ENCODE measurements at regions not wholly inside any gene's neighbourhood (a gene's known extent, or its start where the extent isn't known, plus 50 kb on each side); places are given as distances from the start of the nearest gene placed in this dataset.

- Histone ChIP-seq H3F3A (ENCODE audit: insufficient read depth, low read length) (no peaks in the 10 kb centered on the region), H3K79me2 (ENCODE audit: insufficient read depth, low read length) (no peaks in the 10 kb centered on the region), H2AFZ (ENCODE audit: low read length) (no peak overlapping the region), H3K9me2 (ENCODE audit: low read depth, low read length) (no peaks in the 10 kb centered on the region), H3K9me3 (ENCODE audit: low read length) (no peaks in the 10 kb centered on the region), H3K4me1 (ENCODE audit: insufficient read depth, low read length, severe bottlenecking) (no peaks in the 10 kb centered on the region), H3K27ac (ENCODE audit: low read depth, low read length, poor library complexity, severe bottlenecking) (no peak overlapping the region), H4K20me1 (ENCODE audit: insufficient read depth, low read length) (no peaks in the 10 kb centered on the region), H3K9ac (ENCODE audit: low read length) (no peak overlapping the region), H3K36me3 (ENCODE audit: insufficient read depth, low read length) (no peaks in the 10 kb centered on the region), H3K27me3 (ENCODE audit: insufficient read depth, low read length) (no peaks in the 10 kb centered on the region), H3K4me3 (ENCODE audit: low read depth, low read length, poor library complexity, severe bottlenecking) (no peak overlapping the region), H3K4me2 (ENCODE audit: low read length) (no peak overlapping the region)
- TF ChIP-seq, protein P1, sequence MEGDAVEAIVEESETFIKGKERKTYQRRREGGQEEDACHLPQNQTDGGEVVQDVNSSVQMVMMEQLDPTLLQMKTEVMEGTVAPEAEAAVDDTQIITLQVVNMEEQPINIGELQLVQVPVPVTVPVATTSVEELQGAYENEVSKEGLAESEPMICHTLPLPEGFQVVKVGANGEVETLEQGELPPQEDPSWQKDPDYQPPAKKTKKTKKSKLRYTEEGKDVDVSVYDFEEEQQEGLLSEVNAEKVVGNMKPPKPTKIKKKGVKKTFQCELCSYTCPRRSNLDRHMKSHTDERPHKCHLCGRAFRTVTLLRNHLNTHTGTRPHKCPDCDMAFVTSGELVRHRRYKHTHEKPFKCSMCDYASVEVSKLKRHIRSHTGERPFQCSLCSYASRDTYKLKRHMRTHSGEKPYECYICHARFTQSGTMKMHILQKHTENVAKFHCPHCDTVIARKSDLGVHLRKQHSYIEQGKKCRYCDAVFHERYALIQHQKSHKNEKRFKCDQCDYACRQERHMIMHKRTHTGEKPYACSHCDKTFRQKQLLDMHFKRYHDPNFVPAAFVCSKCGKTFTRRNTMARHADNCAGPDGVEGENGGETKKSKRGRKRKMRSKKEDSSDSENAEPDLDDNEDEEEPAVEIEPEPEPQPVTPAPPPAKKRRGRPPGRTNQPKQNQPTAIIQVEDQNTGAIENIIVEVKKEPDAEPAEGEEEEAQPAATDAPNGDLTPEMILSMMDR (IDR thresholded peaks at IDR 0.05; ENCODE audit: low read length): no peak
- no peak for TF ChIP-seq EZH2 (IDR thresholded peaks at IDR 0.05; ENCODE audit: borderline replicate concordance, low read length)
Observed at GRCh38 chr11:134655189-134655989, 243.3 kb upstream of the B3GAT1 start.

- Histone ChIP-seq H3K36me3 (ENCODE audit: insufficient read depth, low read length) (no peaks in the 10 kb centered on the region), H3K9me2 (ENCODE audit: low read depth, low read length) (no peaks in the 10 kb centered on the region), H3K27ac (ENCODE audit: low read depth, low read length, poor library complexity, severe bottlenecking) (no peak overlapping the region), H4K20me1 (ENCODE audit: insufficient read depth, low read length) (no peaks in the 10 kb centered on the region), H3K9me3 (ENCODE audit: low read length) (no peaks in the 10 kb centered on the region), H3K4me2 (ENCODE audit: low read length) (no peak overlapping the region), H3K4me1 (ENCODE audit: insufficient read depth, low read length, severe bottlenecking) (no peaks in the 10 kb centered on the region), H3K79me2 (ENCODE audit: insufficient read depth, low read length) (no peaks in the 10 kb centered on the region), H2AFZ (ENCODE audit: low read length) (no peak overlapping the region), H3K4me3 (ENCODE audit: low read depth, low read length, poor library complexity, severe bottlenecking) (no peak overlapping the region), H3K9ac (ENCODE audit: low read length) (no peak overlapping the region), H3K27me3 (ENCODE audit: insufficient read depth, low read length) (no peaks in the 10 kb centered on the region), H3F3A (ENCODE audit: insufficient read depth, low read length) (no peaks in the 10 kb centered on the region)
- TF ChIP-seq, protein P1 (IDR thresholded peaks at IDR 0.05; ENCODE audit: low read length): no peak
- no peak for TF ChIP-seq EZH2 (IDR thresholded peaks at IDR 0.05; ENCODE audit: borderline replicate concordance, low read length)
Observed at GRCh38 chr11:134654161-134654915, 242.3 kb upstream of the B3GAT1 start.

DNA sequence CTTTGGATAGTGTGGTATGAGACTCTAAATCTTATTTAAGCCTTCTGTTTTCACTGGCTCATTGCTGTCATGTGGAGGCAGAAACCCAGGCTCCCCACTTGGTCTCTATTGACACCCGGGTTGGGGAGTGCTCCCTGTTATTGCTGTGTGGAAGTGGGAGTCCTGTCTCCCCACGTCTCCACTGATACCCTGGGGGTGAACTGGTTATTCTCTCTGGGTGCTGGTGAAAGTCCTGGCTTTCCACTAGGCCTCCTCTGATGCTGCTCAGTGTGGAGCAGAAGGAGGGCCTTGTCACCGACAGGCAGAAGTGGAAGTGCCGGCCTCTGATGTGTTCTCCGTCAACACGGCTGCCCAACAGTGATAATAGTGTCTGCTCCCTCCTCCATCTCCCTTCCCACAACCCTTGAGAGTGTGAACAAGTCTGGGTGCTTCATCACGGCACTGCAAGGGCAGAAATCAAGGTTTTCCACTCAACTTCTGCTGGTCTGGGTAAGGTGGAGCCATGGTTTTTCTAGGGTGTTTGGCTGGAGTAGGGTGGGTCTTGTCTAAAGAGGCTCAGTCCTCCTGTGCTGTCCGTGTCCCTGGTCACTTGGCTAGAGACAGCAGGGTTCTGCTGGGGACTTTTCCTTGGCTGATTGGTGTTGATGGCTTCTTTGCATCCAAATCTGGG lies 240.7 kb upstream of the B3GAT1 start:
- Histone ChIP-seq H3K9ac (ENCODE audit: low read length) (no peak overlapping the region), H3F3A (ENCODE audit: insufficient read depth, low read length) (no peaks in the 10 kb centered on the region), H3K27ac (ENCODE audit: low read depth, low read length, poor library complexity, severe bottlenecking) (no peak overlapping the region), H3K9me3 (ENCODE audit: low read length) (no peaks in the 10 kb centered on the region), H3K9me2 (ENCODE audit: low read depth, low read length) (no peaks in the 10 kb centered on the region), H3K79me2 (ENCODE audit: insufficient read depth, low read length) (no peaks in the 10 kb centered on the region), H3K27me3 (ENCODE audit: insufficient read depth, low read length) (no peaks in the 10 kb centered on the region), H3K4me1 (ENCODE audit: insufficient read depth, low read length, severe bottlenecking) (no peaks in the 10 kb centered on the region), H2AFZ (ENCODE audit: low read length) (no peak overlapping the region), H3K36me3 (ENCODE audit: insufficient read depth, low read length) (no peaks in the 10 kb centered on the region), H3K4me2 (ENCODE audit: low read length) (no peak overlapping the region), H3K4me3 (ENCODE audit: low read depth, low read length, poor library complexity, severe bottlenecking) (no peak overlapping the region), H4K20me1 (ENCODE audit: insufficient read depth, low read length) (no peaks in the 10 kb centered on the region)
- no peak for TF ChIP-seq EZH2 (IDR thresholded peaks at IDR 0.05; ENCODE audit: borderline replicate concordance, low read length)
- TF ChIP-seq, protein P1 (IDR thresholded peaks at IDR 0.05; ENCODE audit: low read length): no peak

All from OCI-LY1 (cell line).